Ascending aorta (tissue), 2 donors: ENCODE measurements at regions not wholly inside any gene's neighbourhood (a gene's known extent, or its start where the extent isn't known, plus 50 kb on each side); places are given as distances from the start of the nearest gene placed in this dataset.
"Not testable (repeated sequence)": the region's sequence is repeated elsewhere in the genome, so short reads cannot be mapped to it uniquely, and the experiment has no call there.

Experiments used
- DNase-seq, 2 donors: peaks; one replicate each; pipeline ENCODE4 v3.0.0-alpha.2; 2019; ENCODE audit warnings: low spot score in 2 of 2
- H3K27ac ChIP-seq, 2 donors: fragments of 200-600 bp; sonication (generic); one replicate each; pipeline ENCODE4 v1.5.1; 2016 to 2017; ENCODE audit warnings: mild to moderate bottlenecking in 1 of 2
- H3K27me3 ChIP-seq: fragments of 200-600 bp; sonication (generic); one replicate; pipeline ENCODE4 v1.5.1; 2017
- H3K36me3 ChIP-seq, 2 donors: fragments of 200-600 bp; sonication (generic); one replicate each; pipeline ENCODE4 v1.5.1; 2016
- H3K4me1 ChIP-seq, 2 donors: fragments of 200-600 bp; sonication (generic); one replicate each; pipeline ENCODE4 v1.5.1; 2016 to 2017; ENCODE audit warnings: mild to moderate bottlenecking in 1 of 2
- H3K4me3 ChIP-seq, 2 donors: fragments of 200-600 bp; sonication (generic); one replicate each; pipeline ENCODE4 v1.5.1; 2016 to 2017; ENCODE audit warnings: mild to moderate bottlenecking in 1 of 2
- H3K9me3 ChIP-seq, 2 donors: fragments of 200-600 bp; sonication (generic); one replicate each; pipeline ENCODE4 v1.5.1; 2016
- intact Hi-C: fragments of 100-400 bp; cut with DNase I; formaldehyde crosslinking; loops from one replicate; pipeline ENCODE4 v1.15.1; 2023
- TF ChIP-seq, protein P1 (sequence below), 3 experiments: fragments of 200-600 bp in 2 of 3; fragments of 450-650 bp in 1 of 3; sonication (generic) in 2 of 3; IDR thresholded peaks; one replicate each; pipeline ENCODE4 v1.5.1; 2016 to 2019; ENCODE audit warnings: antibody characterized with exemption in 3 of 3, mild to moderate bottlenecking in 1 of 3, moderate library complexity in 1 of 3

DNA sequence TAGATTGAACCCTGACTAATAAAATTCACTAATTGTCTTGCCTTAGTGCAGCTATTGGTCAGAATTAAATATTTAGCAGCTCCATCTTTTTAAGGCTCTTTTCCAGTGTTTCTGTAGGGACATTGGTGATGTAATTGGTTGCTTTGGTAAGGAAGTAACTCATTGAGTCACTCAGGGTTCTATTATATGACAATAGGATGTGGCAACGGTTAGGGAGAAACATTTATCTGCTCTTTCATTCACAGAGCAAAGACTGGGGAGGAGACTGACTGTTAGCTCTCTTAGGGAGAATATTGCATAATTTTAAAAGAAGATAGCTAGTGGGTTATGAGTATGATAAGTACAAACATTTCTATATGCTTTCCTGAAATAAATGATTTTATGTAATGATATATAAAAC lies 616.5 kb downstream of the TRHDE start:
- TF ChIP-seq, protein P1, sequence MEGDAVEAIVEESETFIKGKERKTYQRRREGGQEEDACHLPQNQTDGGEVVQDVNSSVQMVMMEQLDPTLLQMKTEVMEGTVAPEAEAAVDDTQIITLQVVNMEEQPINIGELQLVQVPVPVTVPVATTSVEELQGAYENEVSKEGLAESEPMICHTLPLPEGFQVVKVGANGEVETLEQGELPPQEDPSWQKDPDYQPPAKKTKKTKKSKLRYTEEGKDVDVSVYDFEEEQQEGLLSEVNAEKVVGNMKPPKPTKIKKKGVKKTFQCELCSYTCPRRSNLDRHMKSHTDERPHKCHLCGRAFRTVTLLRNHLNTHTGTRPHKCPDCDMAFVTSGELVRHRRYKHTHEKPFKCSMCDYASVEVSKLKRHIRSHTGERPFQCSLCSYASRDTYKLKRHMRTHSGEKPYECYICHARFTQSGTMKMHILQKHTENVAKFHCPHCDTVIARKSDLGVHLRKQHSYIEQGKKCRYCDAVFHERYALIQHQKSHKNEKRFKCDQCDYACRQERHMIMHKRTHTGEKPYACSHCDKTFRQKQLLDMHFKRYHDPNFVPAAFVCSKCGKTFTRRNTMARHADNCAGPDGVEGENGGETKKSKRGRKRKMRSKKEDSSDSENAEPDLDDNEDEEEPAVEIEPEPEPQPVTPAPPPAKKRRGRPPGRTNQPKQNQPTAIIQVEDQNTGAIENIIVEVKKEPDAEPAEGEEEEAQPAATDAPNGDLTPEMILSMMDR (IDR thresholded peaks at IDR 0.05), result no peak
- Histone ChIP-seq H3K27ac (no peak overlapping the region), H3K4me1 (no peaks in the 10 kb centered on the region), H3K36me3 (no peaks in the 10 kb centered on the region), H3K27me3 (no peaks in the 10 kb centered on the region), H3K4me3 (no peak overlapping the region), H3K9me3 (no peaks in the 10 kb centered on the region)
- no peak for DNase-seq
- intact Hi-C loops, result no loop called here

DNA sequence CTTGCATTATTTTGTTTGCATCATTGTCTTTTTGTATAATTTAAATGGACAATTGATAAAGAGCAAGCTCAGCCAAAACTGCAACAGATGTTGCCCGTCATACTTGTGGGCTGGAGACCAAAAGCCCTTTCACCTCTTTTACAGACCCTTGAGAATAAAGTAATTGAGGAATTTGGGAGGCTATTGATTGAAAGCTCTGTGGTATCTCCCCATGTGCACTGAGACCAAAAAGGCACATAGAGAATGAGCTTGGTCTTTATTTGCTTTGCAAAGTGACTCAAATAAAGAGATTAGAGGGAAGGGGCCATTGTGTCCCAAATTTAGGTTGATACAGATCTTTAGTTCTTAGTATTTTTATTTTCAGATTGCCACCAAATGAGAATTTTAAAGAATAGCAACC lies 617.6 kb downstream of the TRHDE start:
- Histone ChIP-seq H3K9me3 (no peaks in the 10 kb centered on the region), H3K27me3 (no peaks in the 10 kb centered on the region), H3K27ac (no peak overlapping the region), H3K4me3 (no peak overlapping the region), H3K36me3 (no peaks in the 10 kb centered on the region), H3K4me1 (no peaks in the 10 kb centered on the region)
- no peak for DNase-seq
- intact Hi-C loops, result no loop called here
- TF ChIP-seq, protein P1 (IDR thresholded peaks at IDR 0.05), result no peak

DNA sequence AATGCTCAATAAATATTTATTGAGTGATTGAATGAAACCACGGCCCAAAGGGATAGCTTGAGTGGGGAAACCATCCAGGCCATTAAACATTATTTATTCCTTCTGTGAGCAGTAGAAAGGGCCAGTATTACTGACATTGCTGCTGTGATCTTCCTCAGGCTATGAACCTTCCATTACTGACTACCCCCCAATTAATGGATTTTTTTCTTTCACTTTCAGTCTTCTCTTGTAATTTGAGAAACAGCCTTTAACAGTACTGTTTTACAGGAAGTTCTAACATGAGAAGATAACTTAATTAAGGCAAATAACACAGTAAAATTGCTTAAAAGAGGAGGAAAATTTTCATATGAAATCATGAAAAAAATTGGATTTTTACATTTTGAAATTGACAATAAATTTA lies 629.5 kb downstream of the TRHDE start:
- H3K36me3 ChIP-seq, result no peaks in the 10 kb centered on the region
- H3K27ac ChIP-seq, result no peak overlapping the region
- H3K4me1 ChIP-seq, result no peaks in the 10 kb centered on the region
- H3K4me3 ChIP-seq, result no peak overlapping the region
- no peaks in the 10 kb centered on the region for H3K27me3 ChIP-seq
- no peaks in the 10 kb centered on the region for H3K9me3 ChIP-seq
- TF ChIP-seq, protein P1 (IDR thresholded peaks at IDR 0.05), result no peak
- DNase-seq, result no peak
- intact Hi-C loops, result no loop called here

DNA sequence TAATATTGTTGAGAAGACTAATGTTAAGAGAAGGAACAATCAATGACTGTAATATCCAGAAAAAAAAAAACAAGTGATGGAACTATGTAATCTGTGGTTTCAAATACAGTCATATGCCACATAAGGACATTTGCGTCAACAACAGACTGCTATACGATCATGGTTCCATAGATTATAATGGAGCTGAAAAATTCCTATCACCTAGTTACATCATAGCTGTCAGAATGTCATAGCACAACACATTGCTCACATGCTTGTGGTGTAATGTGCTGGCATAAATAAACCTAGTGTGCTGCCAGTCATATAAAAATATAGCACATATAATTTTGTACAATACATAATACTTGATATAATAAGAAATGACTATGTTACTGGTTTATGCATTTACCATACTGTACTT lies 653.5 kb downstream of the TRHDE start:
- Histone ChIP-seq H3K9me3 (no peaks in the 10 kb centered on the region), H3K4me3 (no peak overlapping the region), H3K27me3 (no peaks in the 10 kb centered on the region), H3K27ac (no peak overlapping the region), H3K36me3 (no peaks in the 10 kb centered on the region), H3K4me1 (no peaks in the 10 kb centered on the region)
- TF ChIP-seq, protein P1 (IDR thresholded peaks at IDR 0.05), result no peak
- intact Hi-C loops, result no loop called here
- DNase-seq, result no peak

DNA sequence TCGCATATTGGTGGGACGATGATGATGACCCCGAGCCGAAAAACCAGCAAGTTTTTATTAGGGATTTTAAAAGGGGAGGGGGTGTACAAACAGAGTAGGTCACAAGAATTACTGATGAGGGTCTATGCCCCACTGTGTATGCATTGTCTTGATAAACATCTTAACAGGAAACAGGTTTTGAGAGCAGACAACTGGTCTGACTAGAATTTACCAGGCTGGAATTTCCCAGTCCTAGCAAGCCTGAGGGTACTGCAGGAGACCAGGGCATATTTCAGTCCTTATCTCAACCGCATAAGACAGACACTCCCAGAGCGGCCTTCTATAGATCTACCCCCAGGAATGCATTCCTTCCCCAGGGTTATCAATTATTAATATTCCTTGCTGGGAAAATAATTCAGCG lies 659.7 kb downstream of the TRHDE start:
- intact Hi-C loops, H3K27me3 ChIP-seq, DNase-seq, H3K4me1 ChIP-seq, H3K9me3 ChIP-seq, H3K4me3 ChIP-seq, H3K27ac ChIP-seq, H3K36me3 ChIP-seq: not testable (repeated sequence)

DNA sequence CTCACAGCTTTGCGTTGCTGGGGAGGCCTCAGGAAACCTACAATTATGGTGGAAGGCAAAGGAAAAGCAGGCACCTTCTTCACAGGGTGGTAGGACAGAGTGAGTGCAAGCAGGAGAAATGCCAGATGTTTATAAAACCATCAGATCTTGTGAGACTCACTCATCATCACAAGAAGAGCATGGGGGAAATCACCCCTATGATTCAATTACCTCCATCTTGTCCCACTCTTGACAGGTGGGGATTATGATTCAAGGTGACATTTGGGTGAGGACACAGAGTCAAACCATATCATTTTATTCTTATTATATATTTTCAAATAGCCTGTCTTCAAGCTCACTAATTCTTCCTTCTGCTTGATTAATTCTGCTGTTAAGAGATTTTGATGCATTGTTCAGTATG lies 665.3 kb downstream of the TRHDE start:
- no peaks in the 10 kb centered on the region for H3K36me3 ChIP-seq
- TF ChIP-seq, protein P1 (IDR thresholded peaks at IDR 0.05), result no peak
- intact Hi-C loops, result no loop called here
- no peak overlapping the region for H3K4me3 ChIP-seq
- no peaks in the 10 kb centered on the region for H3K9me3 ChIP-seq
- no peak overlapping the region for H3K27ac ChIP-seq
- no peaks in the 10 kb centered on the region for H3K27me3 ChIP-seq
- H3K4me1 ChIP-seq, result no peaks in the 10 kb centered on the region
- DNase-seq, result no peak
